Prostate gland (tissue), 2 donors: ENCODE measurements at regions not wholly inside any gene's neighbourhood (a gene's known extent, or its start where the extent isn't known, plus 50 kb on each side); places are given as distances from the start of the nearest gene placed in this dataset.

Experiments used
- CTCF ChIP-seq, 4 experiments: fragments of 200-600 bp in 2 of 4; fragments of 450-650 bp in 2 of 4; sonication (generic) in 2 of 4; IDR thresholded peaks; 1 replicate in 3 of 4; 2 replicates in 1 of 4; pipeline ENCODE4 v1.5.1; 2016 to 2019; ENCODE audit warnings: antibody characterized with exemption in 4 of 4, mild to moderate bottlenecking in 2 of 4, moderate library complexity in 2 of 4
- POLR2AphosphoS5 ChIP-seq: sonication (generic); formaldehyde crosslinking; IDR thresholded peaks from one replicate; pipeline ENCODE4 v1.6.1; 2017; ENCODE audit warnings: antibody characterized with exemption

- TF ChIP-seq POLR2AphosphoS5 (no peak), CTCF (IDR thresholded peaks at IDR 0.05) (no peak)
These were observed 967.0 kb downstream of the DCDC2C start for GRCh38 chr2:4670331-4670730.
